Choroid plexus epithelial cell (primary cell): ENCODE measurements at regions not wholly inside any gene's neighbourhood (a gene's known extent, or its start where the extent isn't known, plus 50 kb on each side); places are given as distances from the start of the nearest gene placed in this dataset.

Experiments used
- DNase-seq: peaks from one replicate; pipeline ENCODE4 v3.0.0-alpha.2; 2010; ENCODE audit warnings: low read depth
- H3K4me3 ChIP-seq: 2 replicates; pipeline ENCODE4 v1.5.1; 2011; ENCODE audit warnings: low read depth, mild to moderate bottlenecking, control low read depth, low read length, moderate library complexity
- TF ChIP-seq, protein P1 (sequence below): conservative IDR thresholded peaks from 2 replicates; pipeline ENCODE4 v1.5.1; 2011; ENCODE audit warnings: low read depth, mild to moderate bottlenecking, control low read depth, inconsistent platforms, low read length, moderate library complexity

GRCh38 chr11:69569306-69570200 lies 71.4 kb upstream of the CCND1 start:
- TF ChIP-seq, protein P1, sequence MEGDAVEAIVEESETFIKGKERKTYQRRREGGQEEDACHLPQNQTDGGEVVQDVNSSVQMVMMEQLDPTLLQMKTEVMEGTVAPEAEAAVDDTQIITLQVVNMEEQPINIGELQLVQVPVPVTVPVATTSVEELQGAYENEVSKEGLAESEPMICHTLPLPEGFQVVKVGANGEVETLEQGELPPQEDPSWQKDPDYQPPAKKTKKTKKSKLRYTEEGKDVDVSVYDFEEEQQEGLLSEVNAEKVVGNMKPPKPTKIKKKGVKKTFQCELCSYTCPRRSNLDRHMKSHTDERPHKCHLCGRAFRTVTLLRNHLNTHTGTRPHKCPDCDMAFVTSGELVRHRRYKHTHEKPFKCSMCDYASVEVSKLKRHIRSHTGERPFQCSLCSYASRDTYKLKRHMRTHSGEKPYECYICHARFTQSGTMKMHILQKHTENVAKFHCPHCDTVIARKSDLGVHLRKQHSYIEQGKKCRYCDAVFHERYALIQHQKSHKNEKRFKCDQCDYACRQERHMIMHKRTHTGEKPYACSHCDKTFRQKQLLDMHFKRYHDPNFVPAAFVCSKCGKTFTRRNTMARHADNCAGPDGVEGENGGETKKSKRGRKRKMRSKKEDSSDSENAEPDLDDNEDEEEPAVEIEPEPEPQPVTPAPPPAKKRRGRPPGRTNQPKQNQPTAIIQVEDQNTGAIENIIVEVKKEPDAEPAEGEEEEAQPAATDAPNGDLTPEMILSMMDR, result no peak
- no peak for DNase-seq
- no peak overlapping the region for H3K4me3 ChIP-seq

- H3K4me3 ChIP-seq, result no peak overlapping the region
- TF ChIP-seq, protein P1, result no peak
These were observed 68.6 kb upstream of the CCND1 start for GRCh38 chr11:69572233-69572860.

DNA sequence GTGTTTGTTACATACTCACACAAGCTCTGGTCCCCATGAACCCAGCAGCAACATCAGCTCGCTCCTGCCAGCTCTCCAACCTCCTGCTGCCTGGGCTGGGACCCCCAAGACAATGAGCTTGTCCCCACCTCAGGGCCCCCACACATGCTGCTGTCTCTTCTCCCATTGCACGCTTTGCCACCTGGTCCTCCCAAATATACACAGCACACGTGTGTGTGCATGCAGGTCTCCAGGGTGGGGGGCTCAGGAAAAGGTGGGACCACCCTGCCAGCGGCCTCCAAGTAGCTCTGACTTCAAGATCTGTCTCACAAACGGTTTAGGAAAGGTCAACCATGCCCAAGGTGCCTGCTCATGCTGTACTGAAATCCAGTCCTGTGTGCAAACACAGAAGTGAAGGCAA lies 68.1 kb upstream of the CCND1 start:
- TF ChIP-seq, protein P1, result no peak
- no peak overlapping the region for H3K4me3 ChIP-seq
- no peak for DNase-seq

More at GRCh38 chr11:69572233-69572860, 68.6 kb upstream of the CCND1 start:
- DNase-seq, result no peak

DNA sequence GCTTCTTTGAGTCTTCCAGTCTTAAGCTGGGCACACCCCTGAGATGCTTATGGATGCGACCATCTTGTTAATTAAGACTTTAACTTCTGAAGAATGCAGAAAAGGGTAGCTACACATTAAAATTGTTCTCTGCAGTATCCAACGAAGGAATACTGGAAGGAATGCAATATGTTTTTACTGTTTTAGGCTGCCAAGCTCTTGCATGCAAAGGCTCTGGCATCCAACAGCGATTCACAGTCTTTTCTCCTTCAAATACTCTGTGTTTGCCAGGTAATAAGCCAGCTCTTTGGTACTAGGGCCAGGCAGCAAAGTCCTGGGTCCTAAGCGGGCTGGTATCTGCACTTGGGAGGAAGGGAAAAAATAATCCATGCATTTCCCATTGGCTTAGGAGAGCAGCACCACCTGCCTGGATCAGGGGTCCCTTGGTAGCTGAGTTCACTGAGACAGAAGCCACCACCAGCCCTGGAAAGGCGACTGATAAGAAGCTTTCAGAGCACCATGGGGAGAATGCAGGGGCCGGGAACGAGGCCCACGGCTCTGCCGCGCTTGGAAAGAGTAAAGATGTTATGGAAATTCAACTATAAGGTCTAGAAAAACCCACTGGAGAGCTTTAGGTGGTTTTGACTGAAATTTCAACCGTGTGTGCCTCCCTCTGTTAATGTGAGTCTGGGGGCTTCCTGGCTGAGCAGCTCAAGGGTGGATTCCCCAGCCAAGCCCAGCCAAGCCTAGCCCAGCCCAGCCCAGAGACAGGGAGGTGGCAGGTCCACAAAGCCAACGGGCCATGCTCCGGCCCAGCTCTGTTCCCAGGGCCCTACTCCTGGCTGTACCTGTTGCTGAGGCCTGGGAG lies 67.0 kb upstream of the CCND1 start:
- no peak for DNase-seq
- no peak overlapping the region for H3K4me3 ChIP-seq
- TF ChIP-seq, protein P1, result no peak

GRCh38 chr11:69574608-69575255 lies 66.2 kb upstream of the CCND1 start:
- no peak overlapping the region for H3K4me3 ChIP-seq
- TF ChIP-seq, protein P1, result no peak
- no peak for DNase-seq

DNA sequence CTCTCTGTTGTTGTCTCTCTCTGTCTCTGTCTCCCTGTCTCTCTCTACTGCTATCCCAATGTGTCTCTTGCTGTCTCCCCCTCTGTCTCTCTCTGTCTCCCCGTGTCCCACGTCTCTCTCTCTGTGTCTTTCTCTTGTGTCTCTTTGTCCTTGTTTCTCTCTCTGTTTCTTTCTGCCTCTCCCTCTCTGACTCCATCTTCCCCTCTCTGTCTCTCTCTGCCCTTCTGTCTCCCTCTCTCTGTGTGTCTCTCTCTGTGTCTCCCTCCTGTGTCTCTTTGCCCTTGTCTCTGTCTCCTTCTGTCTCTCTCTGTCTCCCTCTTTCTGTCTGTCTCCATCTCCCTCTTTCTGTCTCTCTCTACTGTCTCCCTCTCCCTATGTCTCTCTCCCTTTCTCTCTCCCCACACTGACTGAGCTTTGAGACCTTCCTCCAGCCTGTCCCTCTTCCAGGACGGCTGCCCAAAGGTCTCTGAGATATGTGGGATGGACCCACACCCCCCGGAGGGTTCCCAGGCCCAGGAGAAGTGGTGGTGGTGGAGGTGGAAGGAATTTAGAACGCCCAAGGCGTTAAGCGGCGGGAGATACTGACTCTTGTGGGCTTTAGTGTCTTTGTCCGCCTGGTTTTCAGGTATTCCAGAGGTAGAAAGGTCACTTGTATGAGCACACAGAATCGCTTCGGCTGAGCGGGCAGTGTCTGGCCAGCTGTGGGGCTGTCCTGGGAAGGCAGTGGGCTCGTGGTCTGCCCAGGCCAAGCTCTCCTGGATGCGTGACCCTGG lies 65.5 kb upstream of the CCND1 start:
- TF ChIP-seq, protein P1, result no peak
- no peak overlapping the region for H3K4me3 ChIP-seq
- DNase-seq, result no peak
